ENCODE measurements at regions not wholly inside any gene's neighbourhood (a gene's known extent, or its start where the extent isn't known, plus 50 kb on each side); places are given as distances from the start of the nearest gene placed in this dataset.

- TF ChIP-seq ZC3H10 (CRISPR knock-in tag; IDR thresholded peaks at IDR 0.05): no peak
- TF ChIP-seq ZNF565 (CRISPR knock-in tag; conservative IDR thresholded peaks at IDR 0.05; ENCODE audit: low read depth): no peak
- no peak for TF ChIP-seq ZFP30 (CRISPR knock-in tag; IDR thresholded peaks at IDR 0.05)
- no peak for TF ChIP-seq CREB5 (CRISPR knock-in tag; IDR thresholded peaks at IDR 0.05; ENCODE audit: low read depth)
- no peak for TF ChIP-seq TCF4 (CRISPR knock-in tag; IDR thresholded peaks at IDR 0.05; ENCODE audit: borderline replicate concordance)
- TF ChIP-seq ZFP3 (CRISPR knock-in tag; IDR thresholded peaks at IDR 0.05): no peak
- no peak for TF ChIP-seq BACH2 (CRISPR knock-in tag; IDR thresholded peaks at IDR 0.05; ENCODE audit: borderline replicate concordance)
- no peak for TF ChIP-seq PATZ1 (CRISPR knock-in tag; IDR thresholded peaks at IDR 0.05; ENCODE audit: borderline replicate concordance)
- TF ChIP-seq SNAI2 (CRISPR knock-in tag; IDR thresholded peaks at IDR 0.05): no peak
Measured at GRCh38 chr6:45822246-45822812, 193.3 kb downstream of the CLIC5 start.

All from SK-N-SH treated with all-trans-retinoic acid at 6 μM for 48 hours (cell line).